NOMO-1 (cell line): ENCODE measurements at regions not wholly inside any gene's neighbourhood (a gene's known extent, or its start where the extent isn't known, plus 50 kb on each side); places are given as distances from the start of the nearest gene placed in this dataset.

Experiments used
- DNase-seq, 2 experiments: peaks; one replicate each; lab custom pipeline; 2025; ENCODE audit not compliant: unreplicated experiment in 2 of 2; lab: John Stamatoyannopoulos, UW

DNA sequence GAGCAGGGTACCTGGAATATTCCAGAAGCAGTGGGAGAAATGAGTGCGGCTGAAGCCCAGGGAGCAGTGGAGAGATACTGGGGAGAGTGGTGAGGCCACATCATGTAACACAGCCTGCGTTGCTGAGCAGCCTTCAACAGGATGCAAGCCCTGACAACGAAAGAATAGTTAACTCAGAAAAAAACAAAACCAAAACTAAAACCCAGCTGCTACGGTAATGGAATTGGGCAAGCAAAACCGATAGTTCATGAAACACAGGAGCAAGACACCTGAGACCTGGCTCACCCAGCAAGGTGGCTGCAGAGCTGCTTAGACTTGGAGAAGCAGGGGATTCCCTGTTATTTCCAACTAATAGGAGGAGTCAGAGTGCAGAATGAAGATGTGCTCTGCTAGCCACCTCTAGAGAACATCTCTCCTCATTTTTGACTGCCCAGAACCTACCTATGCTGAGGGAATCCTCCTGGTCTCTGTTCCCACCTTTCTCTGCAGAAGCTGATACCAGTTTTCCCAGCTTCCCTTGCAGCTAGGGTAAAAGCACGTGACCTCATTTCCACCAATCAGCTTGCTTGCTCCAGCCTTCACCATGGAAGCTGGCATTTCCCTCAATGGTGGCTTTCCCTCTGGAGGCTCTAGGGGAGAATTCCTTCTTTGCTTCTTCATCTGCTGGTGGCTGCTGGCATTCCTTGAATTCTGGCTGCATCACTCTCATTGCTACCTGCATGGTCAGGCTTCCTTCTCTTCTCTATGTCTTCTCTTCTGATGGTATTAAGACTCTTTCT is 59.4 kb upstream of the XYLT1 start:
- DNase-seq, result peak in 1 of 2 experiments; percentile 7

DNA sequence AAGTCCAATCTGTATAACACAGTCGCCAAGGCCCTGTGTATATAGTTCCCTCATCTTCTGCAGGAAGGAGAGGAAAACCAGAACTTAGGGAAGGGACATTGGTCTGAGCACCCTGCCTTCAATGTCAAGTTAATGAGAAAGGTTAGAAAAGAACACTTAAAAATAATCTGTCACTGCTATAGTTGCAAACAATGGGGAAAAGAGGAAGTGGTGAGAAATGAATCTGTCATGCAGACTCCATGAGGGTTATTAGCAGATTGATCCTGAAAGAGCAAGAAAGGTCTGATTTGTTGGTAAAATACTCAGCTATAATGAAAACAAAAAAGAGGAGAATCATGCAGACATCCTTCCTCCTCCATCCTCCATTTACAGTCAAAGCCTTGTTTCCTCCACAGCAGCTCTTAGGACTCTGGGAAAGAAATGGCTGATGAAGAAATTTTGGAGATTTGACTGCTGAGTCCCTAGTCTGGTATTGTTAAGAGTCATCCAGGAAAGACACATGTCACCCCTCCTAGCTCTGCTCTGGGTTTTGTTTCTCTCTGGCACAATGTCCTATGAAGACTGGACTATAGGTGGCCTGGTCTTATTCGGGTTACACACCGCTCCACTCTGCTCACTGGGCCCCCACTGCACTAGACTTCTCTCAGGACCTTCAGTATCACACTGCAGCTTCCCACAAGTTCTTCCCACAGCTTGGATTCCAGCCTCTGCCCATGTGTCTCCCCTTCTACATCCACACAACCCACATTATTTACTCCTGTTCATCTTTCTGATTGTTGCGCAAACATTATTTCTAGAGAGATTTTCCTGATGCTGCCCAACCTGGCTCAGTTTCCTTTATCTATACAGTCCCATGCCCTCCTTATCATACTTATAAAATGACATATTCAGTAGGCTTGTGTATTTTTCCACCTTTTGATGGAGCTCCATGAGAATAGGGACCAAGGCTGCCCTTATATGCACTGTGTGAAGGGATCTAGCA is 56.5 kb upstream of the XYLT1 start:
- DNase-seq, result peak; percentile 20 to 80

DNA sequence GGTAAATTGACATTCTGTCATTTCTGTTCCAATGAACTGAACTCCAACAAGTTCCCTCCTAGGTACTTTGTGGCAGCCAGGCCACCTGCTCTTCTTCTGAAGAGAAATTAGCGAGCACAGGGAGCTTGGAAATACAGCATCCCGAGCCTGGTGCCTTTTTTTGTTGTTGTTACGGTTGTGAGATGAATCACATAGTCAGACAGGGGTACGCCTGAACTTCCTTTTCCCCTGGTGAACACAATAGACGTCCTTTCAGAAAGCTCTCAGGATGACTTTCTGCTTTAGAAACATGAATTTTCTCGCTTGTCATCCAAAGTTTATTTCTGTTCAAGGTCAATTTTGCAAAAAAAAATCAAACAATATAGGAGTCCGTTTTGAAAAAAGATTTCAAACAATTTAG is 53.9 kb upstream of the XYLT1 start:
- no peak for DNase-seq

DNA sequence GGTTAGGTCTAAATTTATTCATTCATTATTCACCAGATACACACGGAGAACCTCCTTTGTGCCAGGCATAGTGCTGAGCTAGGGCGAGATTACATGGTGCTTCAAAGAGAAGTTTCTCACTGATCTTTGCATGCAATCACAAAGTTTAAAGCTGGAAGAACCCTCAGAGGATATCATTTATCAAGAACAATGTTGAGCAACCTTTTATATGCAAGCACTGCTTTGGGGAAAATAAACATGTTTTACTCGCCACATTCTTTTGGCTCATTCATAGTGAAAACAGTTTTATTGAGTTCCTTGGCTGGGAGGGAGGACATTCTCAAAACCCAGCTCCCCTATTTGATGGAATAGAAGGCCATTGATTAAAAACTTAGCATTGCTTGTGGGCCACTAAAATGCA is 49.8 kb upstream of the XYLT1 start:
- no peak for DNase-seq
